Endothelial cell (in vitro differentiated cells): ENCODE measurements at regions not wholly inside any gene's neighbourhood (a gene's known extent, or its start where the extent isn't known, plus 50 kb on each side); places are given as distances from the start of the nearest gene placed in this dataset.

Source experiments
- DNase-seq: peaks from one replicate; pipeline ENCODE4 v3.0.0; 2021; ENCODE audit warnings: low spot score
- H3K27ac Mint-ChIP-seq: one replicate; pipeline ENCODE4 v1.8.0; 2021; ENCODE audit warnings: mixed read lengths, inconsistent platforms; ENCODE audit not compliant: unreplicated experiment
- H3K27me3 Mint-ChIP-seq: one replicate; pipeline ENCODE4 v1.8.0; 2021; ENCODE audit warnings: mild to moderate bottlenecking, moderate library complexity, mixed read lengths, inconsistent platforms; ENCODE audit not compliant: unreplicated experiment
- H3K36me3 Mint-ChIP-seq: one replicate; pipeline ENCODE4 v1.8.0; 2021; ENCODE audit warnings: mild to moderate bottlenecking, low read depth, mixed read lengths, inconsistent platforms; ENCODE audit not compliant: unreplicated experiment
- H3K4me1 Mint-ChIP-seq: one replicate; pipeline ENCODE4 v1.8.0; 2021; ENCODE audit warnings: mild to moderate bottlenecking, mixed read lengths, inconsistent platforms; ENCODE audit not compliant: unreplicated experiment
- H3K4me3 Mint-ChIP-seq: one replicate; pipeline ENCODE4 v1.8.0; 2021; ENCODE audit warnings: mild to moderate bottlenecking, mixed read lengths, inconsistent platforms; ENCODE audit not compliant: unreplicated experiment
- H3K9me3 Mint-ChIP-seq: one replicate; pipeline ENCODE4 v1.8.0; 2021; ENCODE audit warnings: mixed read lengths, inconsistent platforms; ENCODE audit not compliant: unreplicated experiment
- CTCF ChIP-seq: fragments of 200-600 bp; sonication (generic); IDR thresholded peaks from one replicate; pipeline ENCODE4 v1.5.0; 2021; ENCODE audit warnings: antibody characterized with exemption; ENCODE audit not compliant: unreplicated experiment

DNA sequence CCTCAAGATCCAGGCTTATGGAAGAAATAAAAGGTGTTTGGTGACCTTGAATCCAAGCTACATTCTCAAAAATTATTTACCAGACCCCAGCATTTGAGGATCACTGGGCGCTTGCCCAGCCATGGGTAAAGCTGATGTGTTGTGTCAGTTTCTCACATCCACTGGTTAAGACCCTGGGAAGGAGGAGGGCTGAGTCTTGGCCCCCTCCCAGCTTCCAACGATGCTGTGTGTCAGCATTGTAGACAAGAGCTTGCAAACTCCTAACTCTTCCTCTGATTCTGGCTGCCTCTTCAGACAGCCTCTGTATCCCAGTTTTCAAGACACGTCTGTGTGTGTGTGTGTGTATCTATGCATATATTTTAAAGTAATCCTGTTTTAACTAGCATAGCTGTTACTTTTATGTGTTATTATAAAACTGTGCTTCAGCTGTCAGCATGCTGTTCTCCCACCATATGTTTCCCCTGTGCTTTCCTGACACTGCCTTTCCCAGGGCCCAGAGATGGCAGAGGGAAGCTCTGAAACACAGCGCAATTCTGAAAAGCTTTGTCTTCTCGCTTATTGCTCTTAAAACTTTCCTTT lies 157.3 kb upstream of the LRRN1 start:
- no peak overlapping the region for H3K4me3 Mint-ChIP-seq
- H3K36me3 Mint-ChIP-seq = no peaks in the 10 kb centered on the region
- no peak for TF ChIP-seq CTCF
- no peak overlapping the region for H3K27ac Mint-ChIP-seq
- H3K27me3 Mint-ChIP-seq = no peaks in the 10 kb centered on the region
- no peak for DNase-seq
- H3K9me3 Mint-ChIP-seq = peaks cover 32% of the 10 kb centered on the region
- H3K4me1 Mint-ChIP-seq = no peaks in the 10 kb centered on the region

DNA sequence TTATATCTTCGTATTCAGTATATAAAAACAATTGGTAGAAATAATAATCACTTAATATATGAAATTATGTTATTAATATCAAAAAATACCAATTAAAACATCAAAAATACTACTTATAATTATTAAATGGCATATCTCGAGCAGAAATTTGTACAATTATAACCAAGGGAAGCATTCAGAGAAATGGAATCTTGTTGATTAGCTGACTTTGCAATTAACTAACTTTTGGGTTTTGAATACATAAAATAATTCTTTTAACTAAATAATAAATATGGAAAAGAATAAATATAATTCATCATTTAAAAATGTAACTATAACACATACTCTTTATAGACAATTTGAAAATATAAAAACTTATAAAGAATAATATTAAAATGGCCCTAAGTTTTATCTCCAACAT lies 160.2 kb upstream of the LRRN1 start:
- DNase-seq = no peak
- Mint-ChIP-seq H3K36me3 (peaks cover 3% of the 10 kb centered on the region), H3K27me3 (no peaks in the 10 kb centered on the region), H3K27ac (no peak overlapping the region), H3K4me1 (no peaks in the 10 kb centered on the region), H3K4me3 (no peak overlapping the region), H3K9me3 (peaks cover 24% of the 10 kb centered on the region)
- no peak for TF ChIP-seq CTCF

DNA sequence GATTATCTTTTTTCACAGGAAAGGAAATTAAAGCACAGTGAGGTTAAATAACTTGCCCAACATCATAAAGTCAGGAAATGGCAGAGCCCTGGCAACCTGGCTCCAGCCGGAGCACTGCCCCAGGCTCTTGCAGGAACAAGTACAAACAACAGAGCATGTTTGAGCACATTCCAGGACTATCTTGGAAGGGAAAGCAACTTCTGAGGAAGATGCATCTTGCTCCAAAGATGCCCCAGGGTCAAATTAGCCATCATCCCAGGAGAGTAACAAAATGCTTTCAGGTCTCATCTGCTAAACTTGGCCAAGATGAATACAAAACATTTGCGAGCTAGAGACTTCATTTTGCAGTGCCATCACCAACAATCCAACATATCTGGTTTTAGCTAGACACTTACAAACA lies 162.4 kb upstream of the LRRN1 start:
- TF ChIP-seq CTCF = no peak
- DNase-seq = no peak
- Mint-ChIP-seq H3K27me3 (no peaks in the 10 kb centered on the region), H3K9me3 (peaks cover 30% of the 10 kb centered on the region), H3K4me1 (no peaks in the 10 kb centered on the region), H3K4me3 (no peak overlapping the region), H3K36me3 (peaks cover 5% of the 10 kb centered on the region), H3K27ac (no peak overlapping the region)

DNA sequence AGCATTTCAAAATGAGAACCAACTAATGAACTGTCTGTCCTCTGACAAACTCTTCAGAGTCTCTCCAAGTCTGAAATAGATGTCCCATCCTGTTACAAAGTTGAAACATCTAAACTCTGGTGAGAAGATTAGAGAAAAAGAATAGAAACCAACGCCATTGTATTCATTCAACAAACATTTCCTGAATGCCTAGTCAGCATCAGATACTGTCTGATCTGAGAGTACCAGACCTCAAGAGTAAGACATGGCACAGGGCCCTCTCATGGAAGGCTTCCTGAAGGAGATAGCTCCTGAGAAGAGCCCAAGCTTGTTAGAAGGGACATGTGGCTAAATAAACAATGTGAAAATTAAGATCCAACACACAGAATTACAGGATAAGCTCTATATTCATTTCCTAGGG lies 164.1 kb upstream of the LRRN1 start:
- Mint-ChIP-seq H3K9me3 (peaks cover 26% of the 10 kb centered on the region), H3K4me3 (no peak overlapping the region), H3K27ac (no peak overlapping the region), H3K4me1 (no peaks in the 10 kb centered on the region), H3K27me3 (no peaks in the 10 kb centered on the region), H3K36me3 (peaks cover 5% of the 10 kb centered on the region)
- DNase-seq = no peak
- no peak for TF ChIP-seq CTCF

- no peak for DNase-seq
- H3K36me3 Mint-ChIP-seq = peaks cover 5% of the 10 kb centered on the region
- no peaks in the 10 kb centered on the region for H3K4me1 Mint-ChIP-seq
- H3K27ac Mint-ChIP-seq = no peak overlapping the region
- no peaks in the 10 kb centered on the region for H3K27me3 Mint-ChIP-seq
- no peak for TF ChIP-seq CTCF
- H3K4me3 Mint-ChIP-seq = no peak overlapping the region
- H3K9me3 Mint-ChIP-seq = peaks cover 32% of the 10 kb centered on the region
These were observed 164.9 kb upstream of the LRRN1 start for GRCh38 chr3:3634326-3634725.
